WTC11 (cell line): ENCODE measurements at regions not wholly inside any gene's neighbourhood (a gene's known extent, or its start where the extent isn't known, plus 50 kb on each side); places are given as distances from the start of the nearest gene placed in this dataset.

ENCODE experiments used
- ATAC-seq: fragments of 200-7000 bp; cut with Tn5 transposase; 2 replicates; pipeline ENCODE4 v1.10.0; 2021; ENCODE audit warnings: mild to moderate bottlenecking, moderate library complexity
- CTCF ChIA-PET: fragments of 300-600 bp; sonication (Branson Sonifier 250); formaldehyde crosslinking; loops from one replicate; lab custom pipeline; 2021; ENCODE audit warnings: antibody characterized with exemption; lab: Charles Lee
- POLR2A ChIA-PET: fragments of 350-600 bp; sonication (Branson Sonifier 250); formaldehyde crosslinking; loops from one replicate; lab custom pipeline; 2021; ENCODE audit warnings: antibody characterized with exemption; lab: Charles Lee
- DNase-seq: peaks from one replicate; pipeline ENCODE4 v3.0.0; 2021; ENCODE audit warnings: low spot score
- H3K27ac Mint-ChIP-seq: 2 replicates; pipeline ENCODE4 v1.8.0; 2021; ENCODE audit warnings: mixed read lengths
- H3K27me3 Mint-ChIP-seq: 2 replicates; pipeline ENCODE4 v1.8.0; 2021; ENCODE audit warnings: low read depth, mild to moderate bottlenecking, moderate library complexity, mixed read lengths
- H3K36me3 Mint-ChIP-seq: 2 replicates; pipeline ENCODE4 v1.8.0; 2021; ENCODE audit warnings: mixed read lengths
- H3K4me1 Mint-ChIP-seq: 2 replicates; pipeline ENCODE4 v1.8.0; 2022; ENCODE audit warnings: mixed read lengths
- H3K4me3 Mint-ChIP-seq: 2 replicates; pipeline ENCODE4 v1.8.0; 2021; ENCODE audit warnings: mild to moderate bottlenecking, moderate library complexity, mixed read lengths
- H3K9me3 Mint-ChIP-seq: 2 replicates; pipeline ENCODE4 v1.8.0; 2021; ENCODE audit warnings: mixed read lengths
- FOXJ3 ChIP-seq: sonication (generic); formaldehyde crosslinking; IDR thresholded peaks from 2 replicates; pipeline ENCODE4 v1.9.0; 2021; ENCODE audit warnings: missing genetic modification reagents, mild to moderate bottlenecking, borderline replicate concordance
- NFYB ChIP-seq: sonication (generic); formaldehyde crosslinking; conservative IDR thresholded peaks from 2 replicates; pipeline ENCODE4 v1.8.0; 2022; ENCODE audit warnings: low read depth, missing genetic modification reagents
- NR1H2 ChIP-seq: sonication (generic); formaldehyde crosslinking; IDR thresholded peaks from 2 replicates; pipeline ENCODE4 v1.9.0; 2021; ENCODE audit warnings: mild to moderate bottlenecking, moderate library complexity, missing genetic modification reagents
- OVOL2 ChIP-seq: fragments of 250-450 bp; sonication (Bioruptor Pico); IDR thresholded peaks from 2 replicates; pipeline ENCODE4 v1.9.0; 2021; ENCODE audit warnings: mild to moderate bottlenecking, borderline replicate concordance
- RORB ChIP-seq: fragments of 250-450 bp; sonication (Bioruptor Pico); IDR thresholded peaks from 2 replicates; pipeline ENCODE4 v1.9.0; 2021; ENCODE audit warnings: mild to moderate bottlenecking
- SMAD4 ChIP-seq: sonication (generic); formaldehyde crosslinking; IDR thresholded peaks from 2 replicates; pipeline ENCODE4 v1.8.0; 2022; ENCODE audit warnings: mild to moderate bottlenecking, missing genetic modification reagents
- SOX15 ChIP-seq: fragments of 250-450 bp; sonication (Bioruptor Pico); IDR thresholded peaks from 2 replicates; pipeline ENCODE4 v1.9.0; 2021; ENCODE audit warnings: mild to moderate bottlenecking
- ZNF138 ChIP-seq: sonication (generic); formaldehyde crosslinking; conservative IDR thresholded peaks from 2 replicates; pipeline ENCODE4 v1.8.1; 2022; ENCODE audit warnings: mild to moderate bottlenecking, moderate library complexity, missing genetic modification reagents
- ZNF219 ChIP-seq: sonication (generic); formaldehyde crosslinking; IDR thresholded peaks from 2 replicates; pipeline ENCODE4 v1.8.0; 2023; ENCODE audit warnings: missing genetic modification reagents, mild to moderate bottlenecking, borderline replicate concordance
- ZNF396 ChIP-seq: fragments of 250-450 bp; sonication (Bioruptor Pico); IDR thresholded peaks from 2 replicates; pipeline ENCODE4 v1.8.0; 2021; ENCODE audit warnings: mild to moderate bottlenecking, moderate library complexity, borderline replicate concordance
- ZNF416 ChIP-seq: fragments of 250-450 bp; sonication (Bioruptor Pico); IDR thresholded peaks from 2 replicates; pipeline ENCODE4 v1.9.0; 2021; ENCODE audit warnings: mild to moderate bottlenecking, inconsistent platforms
- TF ChIP-seq, protein P1 (sequence below): sonication (generic); formaldehyde crosslinking; IDR thresholded peaks from 2 replicates; pipeline ENCODE4 v1.8.0; 2023; ENCODE audit warnings: mild to moderate bottlenecking, missing genetic modification reagents
- TF ChIP-seq, protein P2 (sequence below): sonication (generic); formaldehyde crosslinking; IDR thresholded peaks from 2 replicates; pipeline ENCODE4 v1.8.0; 2022; ENCODE audit warnings: mild to moderate bottlenecking, missing genetic modification reagents
- TF ChIP-seq, protein P3 (sequence below): sonication (generic); formaldehyde crosslinking; IDR thresholded peaks from 2 replicates; pipeline ENCODE4 v1.8.1; 2023; ENCODE audit warnings: mild to moderate bottlenecking, missing genetic modification reagents
- TF ChIP-seq, protein P4 (sequence below): fragments of 250-450 bp; sonication (Bioruptor Pico); IDR thresholded peaks from 2 replicates; pipeline ENCODE4 v2.1.2; 2022; ENCODE audit warnings: mild to moderate bottlenecking, moderate library complexity
- TF ChIP-seq, protein P5 (sequence below): fragments of 250-450 bp; sonication (Bioruptor Pico); IDR thresholded peaks from 2 replicates; pipeline ENCODE4 v1.9.0; 2021; ENCODE audit warnings: mild to moderate bottlenecking, borderline replicate concordance
- TF ChIP-seq, protein P6 (sequence below): fragments of 250-450 bp; sonication (Bioruptor Pico); IDR thresholded peaks from 2 replicates; pipeline ENCODE4 v1.9.0; 2021; ENCODE audit warnings: mild to moderate bottlenecking
- TF ChIP-seq, protein P7 (sequence below): fragments of 250-450 bp; sonication (Bioruptor Pico); IDR thresholded peaks from 2 replicates; pipeline ENCODE4 v1.9.0; 2021; ENCODE audit warnings: mild to moderate bottlenecking
- TF ChIP-seq, protein P8 (sequence below): sonication (generic); formaldehyde crosslinking; IDR thresholded peaks from 2 replicates; pipeline ENCODE4 v1.8.0; 2023; ENCODE audit warnings: missing genetic modification reagents

DNA sequence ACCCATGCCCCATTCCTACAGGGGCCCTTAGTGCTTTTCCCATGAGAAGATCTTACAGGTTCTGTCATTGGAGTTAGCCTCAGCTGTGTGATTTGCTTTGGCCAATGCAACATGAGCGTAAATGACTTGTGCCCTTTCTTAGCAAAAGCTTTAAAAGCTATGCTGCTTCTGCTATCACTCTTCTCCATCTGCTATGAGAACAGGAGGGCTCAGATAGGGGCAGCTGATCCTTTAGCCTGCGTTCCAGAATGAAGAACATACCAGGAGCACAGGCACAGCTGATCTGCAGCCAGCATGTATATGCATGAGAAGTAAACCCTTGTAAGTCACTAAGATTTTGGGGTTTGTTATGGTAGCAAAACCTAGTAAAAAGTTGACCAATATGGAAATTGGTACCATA, 218.2 kb downstream of the SH2D4B start:
- Mint-ChIP-seq H3K27ac (no peak overlapping the region), H3K4me3 (no peak overlapping the region), H3K36me3 (peaks cover 5% of the 10 kb centered on the region; the same call in 1 of the 2 replicates), H3K9me3 (peaks cover 21% of the 10 kb centered on the region), H3K27me3 (no peaks in the 10 kb centered on the region), H3K4me1 (peaks cover 14% of the 10 kb centered on the region)
- no peak for DNase-seq
- no peak for TF ChIP-seq ZNF416
- TF ChIP-seq RORB (CRISPR knock-in tag) = no peak
- TF ChIP-seq, protein P1, sequence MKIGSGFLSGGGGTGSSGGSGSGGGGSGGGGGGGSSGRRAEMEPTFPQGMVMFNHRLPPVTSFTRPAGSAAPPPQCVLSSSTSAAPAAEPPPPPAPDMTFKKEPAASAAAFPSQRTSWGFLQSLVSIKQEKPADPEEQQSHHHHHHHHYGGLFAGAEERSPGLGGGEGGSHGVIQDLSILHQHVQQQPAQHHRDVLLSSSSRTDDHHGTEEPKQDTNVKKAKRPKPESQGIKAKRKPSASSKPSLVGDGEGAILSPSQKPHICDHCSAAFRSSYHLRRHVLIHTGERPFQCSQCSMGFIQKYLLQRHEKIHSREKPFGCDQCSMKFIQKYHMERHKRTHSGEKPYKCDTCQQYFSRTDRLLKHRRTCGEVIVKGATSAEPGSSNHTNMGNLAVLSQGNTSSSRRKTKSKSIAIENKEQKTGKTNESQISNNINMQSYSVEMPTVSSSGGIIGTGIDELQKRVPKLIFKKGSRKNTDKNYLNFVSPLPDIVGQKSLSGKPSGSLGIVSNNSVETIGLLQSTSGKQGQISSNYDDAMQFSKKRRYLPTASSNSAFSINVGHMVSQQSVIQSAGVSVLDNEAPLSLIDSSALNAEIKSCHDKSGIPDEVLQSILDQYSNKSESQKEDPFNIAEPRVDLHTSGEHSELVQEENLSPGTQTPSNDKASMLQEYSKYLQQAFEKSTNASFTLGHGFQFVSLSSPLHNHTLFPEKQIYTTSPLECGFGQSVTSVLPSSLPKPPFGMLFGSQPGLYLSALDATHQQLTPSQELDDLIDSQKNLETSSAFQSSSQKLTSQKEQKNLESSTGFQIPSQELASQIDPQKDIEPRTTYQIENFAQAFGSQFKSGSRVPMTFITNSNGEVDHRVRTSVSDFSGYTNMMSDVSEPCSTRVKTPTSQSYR (CRISPR knock-in tag) = no peak
- TF ChIP-seq, protein P2, sequence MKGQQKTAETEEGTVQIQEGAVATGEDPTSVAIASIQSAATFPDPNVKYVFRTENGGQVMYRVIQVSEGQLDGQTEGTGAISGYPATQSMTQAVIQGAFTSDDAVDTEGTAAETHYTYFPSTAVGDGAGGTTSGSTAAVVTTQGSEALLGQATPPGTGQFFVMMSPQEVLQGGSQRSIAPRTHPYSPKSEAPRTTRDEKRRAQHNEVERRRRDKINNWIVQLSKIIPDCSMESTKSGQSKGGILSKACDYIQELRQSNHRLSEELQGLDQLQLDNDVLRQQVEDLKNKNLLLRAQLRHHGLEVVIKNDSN (CRISPR knock-in tag) = no peak
- no peak for TF ChIP-seq ZNF219 (CRISPR knock-in tag)
- TF ChIP-seq, protein P3, sequence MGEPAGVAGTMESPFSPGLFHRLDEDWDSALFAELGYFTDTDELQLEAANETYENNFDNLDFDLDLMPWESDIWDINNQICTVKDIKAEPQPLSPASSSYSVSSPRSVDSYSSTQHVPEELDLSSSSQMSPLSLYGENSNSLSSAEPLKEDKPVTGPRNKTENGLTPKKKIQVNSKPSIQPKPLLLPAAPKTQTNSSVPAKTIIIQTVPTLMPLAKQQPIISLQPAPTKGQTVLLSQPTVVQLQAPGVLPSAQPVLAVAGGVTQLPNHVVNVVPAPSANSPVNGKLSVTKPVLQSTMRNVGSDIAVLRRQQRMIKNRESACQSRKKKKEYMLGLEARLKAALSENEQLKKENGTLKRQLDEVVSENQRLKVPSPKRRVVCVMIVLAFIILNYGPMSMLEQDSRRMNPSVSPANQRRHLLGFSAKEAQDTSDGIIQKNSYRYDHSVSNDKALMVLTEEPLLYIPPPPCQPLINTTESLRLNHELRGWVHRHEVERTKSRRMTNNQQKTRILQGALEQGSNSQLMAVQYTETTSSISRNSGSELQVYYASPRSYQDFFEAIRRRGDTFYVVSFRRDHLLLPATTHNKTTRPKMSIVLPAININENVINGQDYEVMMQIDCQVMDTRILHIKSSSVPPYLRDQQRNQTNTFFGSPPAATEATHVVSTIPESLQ (CRISPR knock-in tag) = no peak
- no peak for TF ChIP-seq SOX15 (CRISPR knock-in tag)
- no peak for TF ChIP-seq ZNF396 (CRISPR knock-in tag)
- ChIA-PET POLR2A (interaction anchor here (0.6 kb wide), 1 partner anchor 1083 kb away, joined by 3 read pairs; no protein-coding TSS in a partner anchor), CTCF (interaction anchor here (1.9 kb wide), 1 partner anchor 159 kb away, joined by 5 read pairs; no protein-coding TSS in a partner anchor)
- no peak for ATAC-seq

DNA sequence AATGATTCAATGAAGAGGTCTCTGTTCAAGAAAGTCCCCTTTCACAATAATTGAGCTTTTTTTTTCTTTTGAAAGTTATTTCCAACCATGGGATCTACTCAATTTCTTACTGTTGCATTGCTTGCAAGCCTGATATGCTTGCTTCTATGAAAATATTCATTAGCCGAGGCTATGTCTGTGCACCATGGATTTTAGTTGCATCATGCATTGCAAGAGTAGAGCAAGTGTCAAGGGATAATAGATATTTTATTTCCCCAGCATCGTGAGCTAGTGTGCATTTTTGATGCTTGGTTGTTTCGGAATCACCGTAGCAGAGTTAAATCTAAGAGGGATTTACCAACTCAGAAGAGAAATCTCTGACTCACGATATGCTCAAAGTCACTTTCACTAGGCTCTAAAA, 222.0 kb downstream of the SH2D4B start:
- H3K9me3 Mint-ChIP-seq = peaks cover 7% of the 10 kb centered on the region
- ChIA-PET POLR2A (no interaction called here), CTCF (no interaction called here)
- no peaks in the 10 kb centered on the region for H3K4me1 Mint-ChIP-seq
- H3K27me3 Mint-ChIP-seq = no peaks in the 10 kb centered on the region
- DNase-seq (no peak), ATAC-seq (no peak)
- H3K36me3 Mint-ChIP-seq = no peaks in the 10 kb centered on the region
- H3K27ac Mint-ChIP-seq = no peak overlapping the region
- H3K4me3 Mint-ChIP-seq = no peak overlapping the region
- TF ChIP-seq FOXJ3 (no peak), NR1H2 (CRISPR knock-in tag) (no peak), SMAD4 (CRISPR knock-in tag) (no peak), ZNF138 (CRISPR knock-in tag) (no peak), OVOL2 (CRISPR knock-in tag) (no peak), NFYB (CRISPR knock-in tag) (no peak)
- TF ChIP-seq, protein P4, sequence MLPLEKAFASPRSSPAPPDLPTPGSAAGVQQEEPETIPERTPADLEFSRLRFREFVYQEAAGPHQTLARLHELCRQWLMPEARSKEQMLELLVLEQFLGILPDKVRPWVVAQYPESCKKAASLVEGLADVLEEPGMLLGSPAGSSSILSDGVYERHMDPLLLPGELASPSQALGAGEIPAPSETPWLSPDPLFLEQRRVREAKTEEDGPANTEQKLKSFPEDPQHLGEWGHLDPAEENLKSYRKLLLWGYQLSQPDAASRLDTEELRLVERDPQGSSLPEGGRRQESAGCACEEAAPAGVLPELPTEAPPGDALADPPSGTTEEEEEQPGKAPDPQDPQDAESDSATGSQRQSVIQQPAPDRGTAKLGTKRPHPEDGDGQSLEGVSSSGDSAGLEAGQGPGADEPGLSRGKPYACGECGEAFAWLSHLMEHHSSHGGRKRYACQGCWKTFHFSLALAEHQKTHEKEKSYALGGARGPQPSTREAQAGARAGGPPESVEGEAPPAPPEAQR (CRISPR knock-in tag) = no peak
- TF ChIP-seq, protein P2 (CRISPR knock-in tag) = no peak
- TF ChIP-seq, protein P5, sequence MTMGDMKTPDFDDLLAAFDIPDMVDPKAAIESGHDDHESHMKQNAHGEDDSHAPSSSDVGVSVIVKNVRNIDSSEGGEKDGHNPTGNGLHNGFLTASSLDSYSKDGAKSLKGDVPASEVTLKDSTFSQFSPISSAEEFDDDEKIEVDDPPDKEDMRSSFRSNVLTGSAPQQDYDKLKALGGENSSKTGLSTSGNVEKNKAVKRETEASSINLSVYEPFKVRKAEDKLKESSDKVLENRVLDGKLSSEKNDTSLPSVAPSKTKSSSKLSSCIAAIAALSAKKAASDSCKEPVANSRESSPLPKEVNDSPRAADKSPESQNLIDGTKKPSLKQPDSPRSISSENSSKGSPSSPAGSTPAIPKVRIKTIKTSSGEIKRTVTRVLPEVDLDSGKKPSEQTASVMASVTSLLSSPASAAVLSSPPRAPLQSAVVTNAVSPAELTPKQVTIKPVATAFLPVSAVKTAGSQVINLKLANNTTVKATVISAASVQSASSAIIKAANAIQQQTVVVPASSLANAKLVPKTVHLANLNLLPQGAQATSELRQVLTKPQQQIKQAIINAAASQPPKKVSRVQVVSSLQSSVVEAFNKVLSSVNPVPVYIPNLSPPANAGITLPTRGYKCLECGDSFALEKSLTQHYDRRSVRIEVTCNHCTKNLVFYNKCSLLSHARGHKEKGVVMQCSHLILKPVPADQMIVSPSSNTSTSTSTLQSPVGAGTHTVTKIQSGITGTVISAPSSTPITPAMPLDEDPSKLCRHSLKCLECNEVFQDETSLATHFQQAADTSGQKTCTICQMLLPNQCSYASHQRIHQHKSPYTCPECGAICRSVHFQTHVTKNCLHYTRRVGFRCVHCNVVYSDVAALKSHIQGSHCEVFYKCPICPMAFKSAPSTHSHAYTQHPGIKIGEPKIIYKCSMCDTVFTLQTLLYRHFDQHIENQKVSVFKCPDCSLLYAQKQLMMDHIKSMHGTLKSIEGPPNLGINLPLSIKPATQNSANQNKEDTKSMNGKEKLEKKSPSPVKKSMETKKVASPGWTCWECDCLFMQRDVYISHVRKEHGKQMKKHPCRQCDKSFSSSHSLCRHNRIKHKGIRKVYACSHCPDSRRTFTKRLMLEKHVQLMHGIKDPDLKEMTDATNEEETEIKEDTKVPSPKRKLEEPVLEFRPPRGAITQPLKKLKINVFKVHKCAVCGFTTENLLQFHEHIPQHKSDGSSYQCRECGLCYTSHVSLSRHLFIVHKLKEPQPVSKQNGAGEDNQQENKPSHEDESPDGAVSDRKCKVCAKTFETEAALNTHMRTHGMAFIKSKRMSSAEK = no peak
- TF ChIP-seq, protein P6, sequence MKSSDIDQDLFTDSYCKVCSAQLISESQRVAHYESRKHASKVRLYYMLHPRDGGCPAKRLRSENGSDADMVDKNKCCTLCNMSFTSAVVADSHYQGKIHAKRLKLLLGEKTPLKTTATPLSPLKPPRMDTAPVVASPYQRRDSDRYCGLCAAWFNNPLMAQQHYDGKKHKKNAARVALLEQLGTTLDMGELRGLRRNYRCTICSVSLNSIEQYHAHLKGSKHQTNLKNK (CRISPR knock-in tag) = no peak
- TF ChIP-seq, protein P7, sequence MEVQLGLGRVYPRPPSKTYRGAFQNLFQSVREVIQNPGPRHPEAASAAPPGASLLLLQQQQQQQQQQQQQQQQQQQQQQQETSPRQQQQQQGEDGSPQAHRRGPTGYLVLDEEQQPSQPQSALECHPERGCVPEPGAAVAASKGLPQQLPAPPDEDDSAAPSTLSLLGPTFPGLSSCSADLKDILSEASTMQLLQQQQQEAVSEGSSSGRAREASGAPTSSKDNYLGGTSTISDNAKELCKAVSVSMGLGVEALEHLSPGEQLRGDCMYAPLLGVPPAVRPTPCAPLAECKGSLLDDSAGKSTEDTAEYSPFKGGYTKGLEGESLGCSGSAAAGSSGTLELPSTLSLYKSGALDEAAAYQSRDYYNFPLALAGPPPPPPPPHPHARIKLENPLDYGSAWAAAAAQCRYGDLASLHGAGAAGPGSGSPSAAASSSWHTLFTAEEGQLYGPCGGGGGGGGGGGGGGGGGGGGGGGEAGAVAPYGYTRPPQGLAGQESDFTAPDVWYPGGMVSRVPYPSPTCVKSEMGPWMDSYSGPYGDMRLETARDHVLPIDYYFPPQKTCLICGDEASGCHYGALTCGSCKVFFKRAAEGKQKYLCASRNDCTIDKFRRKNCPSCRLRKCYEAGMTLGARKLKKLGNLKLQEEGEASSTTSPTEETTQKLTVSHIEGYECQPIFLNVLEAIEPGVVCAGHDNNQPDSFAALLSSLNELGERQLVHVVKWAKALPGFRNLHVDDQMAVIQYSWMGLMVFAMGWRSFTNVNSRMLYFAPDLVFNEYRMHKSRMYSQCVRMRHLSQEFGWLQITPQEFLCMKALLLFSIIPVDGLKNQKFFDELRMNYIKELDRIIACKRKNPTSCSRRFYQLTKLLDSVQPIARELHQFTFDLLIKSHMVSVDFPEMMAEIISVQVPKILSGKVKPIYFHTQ = no peak
- TF ChIP-seq, protein P8, sequence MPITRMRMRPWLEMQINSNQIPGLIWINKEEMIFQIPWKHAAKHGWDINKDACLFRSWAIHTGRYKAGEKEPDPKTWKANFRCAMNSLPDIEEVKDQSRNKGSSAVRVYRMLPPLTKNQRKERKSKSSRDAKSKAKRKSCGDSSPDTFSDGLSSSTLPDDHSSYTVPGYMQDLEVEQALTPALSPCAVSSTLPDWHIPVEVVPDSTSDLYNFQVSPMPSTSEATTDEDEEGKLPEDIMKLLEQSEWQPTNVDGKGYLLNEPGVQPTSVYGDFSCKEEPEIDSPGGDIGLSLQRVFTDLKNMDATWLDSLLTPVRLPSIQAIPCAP = no peak
